ENCODE measurements at regions not wholly inside any gene's neighbourhood (a gene's known extent, or its start where the extent isn't known, plus 50 kb on each side); places are given as distances from the start of the nearest gene placed in this dataset.

DNA sequence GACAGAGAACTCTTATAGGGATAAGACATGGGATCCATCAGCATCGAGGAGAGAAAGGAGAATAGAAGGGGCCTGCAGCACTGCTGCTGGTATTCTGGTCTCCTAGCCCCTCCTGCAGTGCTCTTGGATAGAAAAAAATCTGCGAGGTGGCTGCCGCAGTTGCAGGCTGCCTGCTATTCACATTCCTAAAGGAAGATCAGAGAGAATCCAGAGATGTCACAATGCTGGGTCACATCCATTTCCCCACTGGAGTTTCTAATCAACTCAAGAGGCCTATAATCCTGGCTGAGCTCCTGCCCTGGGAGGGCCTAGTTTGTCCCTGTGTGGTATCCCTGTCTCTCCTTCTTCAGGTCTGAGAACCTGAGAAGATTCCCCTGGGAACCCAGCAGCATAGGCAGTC, 357.8 kb downstream of the MAFB start:
- Mint-ChIP-seq H3K27me3 (peaks cover 0 to 24% (median 19%) of the 10 kb centered on the region in 5 donors), H3K36me3 (no peaks in the 10 kb centered on the region), H3K9me3 (peaks cover 0 to 4% (median 3%) of the 10 kb centered on the region in 11 donors), H3K4me3 (no peak overlapping the region), H3K4me1 (no peaks in the 10 kb centered on the region), H3K27ac (no peak overlapping the region)
- Histone ChIP-seq H3K27me3 (ENCODE audit: control insufficient read depth in 2 of 2, insufficient read depth in 2 of 2, low read length in 2 of 2) (no peaks in the 10 kb centered on the region), H3K9me3 (ENCODE audit: control insufficient read depth in 2 of 3, low read length in 3 of 3) (no peaks in the 10 kb centered on the region), H3K4me1 (ENCODE audit: control insufficient read depth in 2 of 2, insufficient read depth in 2 of 2, low read length in 2 of 2) (no peaks in the 10 kb centered on the region), H3K36me3 (ENCODE audit: control insufficient read depth in 2 of 3, insufficient read depth in 3 of 3, low read length in 3 of 3) (no peaks in the 10 kb centered on the region), H3K27ac (ENCODE audit: low read depth, low read length) (no peak overlapping the region), H3K4me3 (ENCODE audit: low read length) (no peak overlapping the region)
- CTCF ChIA-PET: no interaction called here
- DNase-seq: no peak
- POLR2A ChIA-PET: no interaction called here
- ATAC-seq: no peak
- intact Hi-C loops (cut with micrococcal nuclease): no loop called here

DNA sequence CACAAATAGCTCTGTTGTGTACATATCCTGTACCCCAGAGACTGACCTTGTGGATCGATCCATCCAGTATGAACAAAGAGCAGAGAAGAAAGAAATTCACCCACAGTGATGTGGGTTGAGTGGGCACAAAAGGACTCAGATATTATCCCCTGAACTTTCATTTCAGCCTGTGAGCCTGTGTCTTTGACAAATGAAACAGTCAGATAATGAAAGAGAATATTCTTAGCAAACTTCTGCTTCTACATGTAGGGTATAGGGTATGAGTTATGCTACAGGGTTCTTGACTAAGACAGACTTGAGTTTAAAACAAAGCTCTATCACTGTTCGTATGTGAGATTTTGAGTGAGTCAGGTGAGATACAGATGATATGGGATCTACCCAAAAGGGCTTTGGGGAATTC, 359.7 kb downstream of the MAFB start:
- H3K9me3 ChIP-seq (ENCODE audit: control insufficient read depth in 2 of 3, low read length in 3 of 3): no peaks in the 10 kb centered on the region
- H3K36me3 ChIP-seq (ENCODE audit: control insufficient read depth in 2 of 3, insufficient read depth in 3 of 3, low read length in 3 of 3): no peaks in the 10 kb centered on the region
- H3K4me1 Mint-ChIP-seq: no peaks in the 10 kb centered on the region
- peaks cover 0 to 19% (median 16%) of the 10 kb centered on the region in 5 donors for H3K27me3 Mint-ChIP-seq
- no peak overlapping the region for H3K4me3 ChIP-seq (ENCODE audit: low read length)
- POLR2A ChIA-PET: no interaction called here
- no peak for DNase-seq
- H3K4me3 Mint-ChIP-seq: no peak overlapping the region
- no peaks in the 10 kb centered on the region for H3K4me1 ChIP-seq (ENCODE audit: control insufficient read depth in 2 of 2, insufficient read depth in 2 of 2, low read length in 2 of 2)
- ATAC-seq: no peak
- H3K27ac ChIP-seq (ENCODE audit: low read depth, low read length): no peak overlapping the region
- peaks cover 0 to 4% (median 3%) of the 10 kb centered on the region in 11 donors for H3K9me3 Mint-ChIP-seq
- intact Hi-C loops (cut with micrococcal nuclease): no loop called here
- no peak overlapping the region for H3K27ac Mint-ChIP-seq
- CTCF ChIA-PET: no interaction called here
- H3K27me3 ChIP-seq (ENCODE audit: control insufficient read depth in 2 of 2, insufficient read depth in 2 of 2, low read length in 2 of 2): no peaks in the 10 kb centered on the region
- no peaks in the 10 kb centered on the region for H3K36me3 Mint-ChIP-seq

GRCh38 chr20:40326784-40327183, 362.3 kb downstream of the MAFB start:
- Histone ChIP-seq H3K9me3 (ENCODE audit: control insufficient read depth in 2 of 3, low read length in 3 of 3) (no peaks in the 10 kb centered on the region), H3K4me1 (ENCODE audit: control insufficient read depth in 2 of 2, insufficient read depth in 2 of 2, low read length in 2 of 2) (no peaks in the 10 kb centered on the region), H3K27me3 (ENCODE audit: control insufficient read depth in 2 of 2, insufficient read depth in 2 of 2, low read length in 2 of 2) (no peaks in the 10 kb centered on the region), H3K4me3 (ENCODE audit: low read length) (no peak overlapping the region), H3K36me3 (ENCODE audit: control insufficient read depth in 2 of 3, insufficient read depth in 3 of 3, low read length in 3 of 3) (no peaks in the 10 kb centered on the region), H3K27ac (ENCODE audit: low read depth, low read length) (no peak overlapping the region)
- DNase-seq (no peak), ATAC-seq (peak; percentile 83)
- Mint-ChIP-seq H3K9me3 (peaks cover 0 to 8% (median 0%) of the 10 kb centered on the region in 11 donors), H3K36me3 (no peaks in the 10 kb centered on the region), H3K27ac (no peak overlapping the region), H3K4me3 (no peak overlapping the region), H3K27me3 (peaks cover 0 to 10% (median 10%) of the 10 kb centered on the region in 5 donors), H3K4me1 (no peaks in the 10 kb centered on the region)
- CTCF ChIA-PET: no interaction called here
- intact Hi-C loops (cut with micrococcal nuclease): no loop called here
- POLR2A ChIA-PET: no interaction called here

DNA sequence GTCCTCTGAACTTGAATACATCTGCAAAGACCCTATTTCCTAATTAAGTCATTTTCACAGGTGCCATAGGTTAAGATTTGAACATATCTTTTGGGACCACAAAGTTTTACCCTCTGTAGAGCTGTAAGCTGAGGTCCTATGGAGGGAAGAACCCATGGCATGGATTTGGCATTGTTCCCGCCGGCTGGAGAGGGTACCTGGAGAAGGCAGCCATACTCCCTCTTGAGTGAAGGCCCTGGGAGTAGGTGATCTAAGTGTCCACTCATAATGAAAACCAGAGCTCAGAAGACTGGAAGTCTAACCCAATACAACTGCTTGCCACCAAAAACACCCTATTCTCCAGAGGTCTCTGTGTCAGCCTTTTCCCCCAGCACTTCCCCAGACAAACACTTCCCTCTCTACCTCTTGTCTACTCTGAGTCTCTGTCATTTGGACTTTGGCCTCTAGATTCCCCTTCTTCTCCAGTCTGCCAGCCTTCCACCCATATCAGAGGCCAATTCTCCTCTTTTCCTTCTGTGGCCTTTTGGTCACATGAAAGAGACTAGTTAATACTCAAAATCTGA, 363.9 kb downstream of the MAFB start:
- DNase-seq: no peak
- intact Hi-C loops (cut with micrococcal nuclease): no loop called here
- ChIA-PET POLR2A (no interaction called here), CTCF (no interaction called here)
- Mint-ChIP-seq H3K9me3 (peaks cover 0 to 4% (median 0%) of the 10 kb centered on the region in 11 donors), H3K36me3 (no peaks in the 10 kb centered on the region), H3K27ac (no peak overlapping the region), H3K4me1 (no peaks in the 10 kb centered on the region), H3K27me3 (peaks cover 0 to 10% (median 6%) of the 10 kb centered on the region in 5 donors), H3K4me3 (no peak overlapping the region)
- Histone ChIP-seq H3K36me3 (ENCODE audit: control insufficient read depth in 2 of 3, insufficient read depth in 3 of 3, low read length in 3 of 3) (no peaks in the 10 kb centered on the region), H3K27ac (ENCODE audit: low read depth, low read length) (no peak overlapping the region), H3K27me3 (ENCODE audit: control insufficient read depth in 2 of 2, insufficient read depth in 2 of 2, low read length in 2 of 2) (no peaks in the 10 kb centered on the region), H3K4me3 (ENCODE audit: low read length) (no peak overlapping the region), H3K9me3 (ENCODE audit: control insufficient read depth in 2 of 3, low read length in 3 of 3) (no peaks in the 10 kb centered on the region), H3K4me1 (ENCODE audit: control insufficient read depth in 2 of 2, insufficient read depth in 2 of 2, low read length in 2 of 2) (no peaks in the 10 kb centered on the region)
- ATAC-seq: no peak

- Histone ChIP-seq H3K36me3 (ENCODE audit: control insufficient read depth in 2 of 3, insufficient read depth in 3 of 3, low read length in 3 of 3) (no peaks in the 10 kb centered on the region), H3K4me3 (ENCODE audit: low read length) (no peak overlapping the region), H3K27me3 (ENCODE audit: control insufficient read depth in 2 of 2, insufficient read depth in 2 of 2, low read length in 2 of 2) (no peaks in the 10 kb centered on the region), H3K9me3 (ENCODE audit: control insufficient read depth in 2 of 3, low read length in 3 of 3) (no peaks in the 10 kb centered on the region), H3K27ac (ENCODE audit: low read depth, low read length) (no peak overlapping the region), H3K4me1 (ENCODE audit: control insufficient read depth in 2 of 2, insufficient read depth in 2 of 2, low read length in 2 of 2) (no peaks in the 10 kb centered on the region)
- Mint-ChIP-seq H3K4me3 (no peak overlapping the region), H3K9me3 (peaks cover 0 to 7% (median 0%) of the 10 kb centered on the region in 11 donors), H3K27me3 (peaks cover 0 to 7% (median 5%) of the 10 kb centered on the region in 5 donors), H3K4me1 (no peaks in the 10 kb centered on the region), H3K27ac (no peak overlapping the region), H3K36me3 (no peaks in the 10 kb centered on the region)
- POLR2A ChIA-PET: no interaction called here
- DNase-seq (no peak), ATAC-seq (peak; percentile 78)
- CTCF ChIA-PET: no interaction called here
- intact Hi-C loops (cut with micrococcal nuclease): no loop called here
Observed at GRCh38 chr20:40323361-40323794, 365.7 kb downstream of the MAFB start.

- intact Hi-C loops (cut with micrococcal nuclease): no loop called here
- no peak overlapping the region for H3K27ac Mint-ChIP-seq
Observed at GRCh38 chr20:40322941-40323340, 366.1 kb downstream of the MAFB start.

DNA sequence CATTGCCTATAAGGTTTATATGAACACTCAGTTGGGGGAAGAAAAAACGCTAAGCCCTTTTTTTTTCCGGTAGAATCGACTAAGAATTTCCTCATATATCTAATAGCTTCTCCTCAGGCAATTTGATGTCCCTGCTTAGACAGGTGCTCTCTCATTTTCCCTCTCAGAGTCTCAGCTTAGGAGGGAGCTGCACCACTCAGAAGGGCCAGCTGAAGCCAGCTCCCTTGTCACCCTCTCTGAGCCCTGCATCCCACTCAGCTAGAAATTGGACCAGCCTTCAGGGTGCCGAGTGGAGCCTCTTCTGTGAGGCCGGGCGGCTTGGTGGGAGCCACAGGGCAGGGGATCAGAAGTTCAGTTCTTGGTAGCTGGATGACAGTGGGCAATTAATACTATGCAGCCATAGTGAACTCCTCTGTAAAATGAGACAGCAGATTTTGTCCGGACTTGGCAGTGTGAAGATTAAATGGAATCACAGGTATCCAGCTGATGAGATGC, 368.5 kb downstream of the MAFB start:
- Histone ChIP-seq H3K27me3 (ENCODE audit: control insufficient read depth in 2 of 2, insufficient read depth in 2 of 2, low read length in 2 of 2) (no peaks in the 10 kb centered on the region), H3K9me3 (ENCODE audit: control insufficient read depth in 2 of 3, low read length in 3 of 3) (no peaks in the 10 kb centered on the region), H3K4me1 (ENCODE audit: control insufficient read depth in 2 of 2, insufficient read depth in 2 of 2, low read length in 2 of 2) (no peaks in the 10 kb centered on the region), H3K27ac (ENCODE audit: low read depth, low read length) (no peak overlapping the region), H3K36me3 (ENCODE audit: control insufficient read depth in 2 of 3, insufficient read depth in 3 of 3, low read length in 3 of 3) (no peaks in the 10 kb centered on the region), H3K4me3 (ENCODE audit: low read length) (no peak overlapping the region)
- no peaks in the 10 kb centered on the region for H3K4me1 Mint-ChIP-seq
- DNase-seq (no peak), ATAC-seq (no peak)
- POLR2A ChIA-PET: no interaction called here
- CTCF ChIA-PET: interaction anchor here (0.8 kb wide), 1 partner anchor 24 kb away, joined by 3 read pairs; no protein-coding TSS in a partner anchor
- no peak overlapping the region for H3K27ac Mint-ChIP-seq
- peaks cover 0 to 7% (median 0%) of the 10 kb centered on the region in 11 donors for H3K9me3 Mint-ChIP-seq
- no peaks in the 10 kb centered on the region for H3K36me3 Mint-ChIP-seq
- intact Hi-C loops (cut with micrococcal nuclease): no loop called here
- no peak overlapping the region for H3K4me3 Mint-ChIP-seq
- peaks cover 0 to 7% (median 0%) of the 10 kb centered on the region in 5 donors for H3K27me3 Mint-ChIP-seq

More at GRCh38 chr20:40322941-40323340, 366.1 kb downstream of the MAFB start:
- ATAC-seq (no peak), DNase-seq (no peak)
- Histone ChIP-seq H3K36me3 (ENCODE audit: control insufficient read depth in 2 of 3, insufficient read depth in 3 of 3, low read length in 3 of 3) (no peaks in the 10 kb centered on the region), H3K27ac (ENCODE audit: low read depth, low read length) (no peak overlapping the region), H3K4me3 (ENCODE audit: low read length) (no peak overlapping the region), H3K4me1 (ENCODE audit: control insufficient read depth in 2 of 2, insufficient read depth in 2 of 2, low read length in 2 of 2) (no peaks in the 10 kb centered on the region), H3K9me3 (ENCODE audit: control insufficient read depth in 2 of 3, low read length in 3 of 3) (no peaks in the 10 kb centered on the region), H3K27me3 (ENCODE audit: control insufficient read depth in 2 of 2, insufficient read depth in 2 of 2, low read length in 2 of 2) (no peaks in the 10 kb centered on the region)
- no peaks in the 10 kb centered on the region for H3K4me1 Mint-ChIP-seq
- H3K36me3 Mint-ChIP-seq: no peaks in the 10 kb centered on the region
- peaks cover 0 to 7% (median 0%) of the 10 kb centered on the region in 11 donors for H3K9me3 Mint-ChIP-seq
- ChIA-PET POLR2A (no interaction called here), CTCF (no interaction called here)
- no peak overlapping the region for H3K4me3 Mint-ChIP-seq
- peaks cover 0 to 7% (median under 1%) of the 10 kb centered on the region in 5 donors for H3K27me3 Mint-ChIP-seq

Measured in naive thymus-derived CD4-positive, alpha-beta T cell (primary cell).